ENCODE measurements at regions not wholly inside any gene's neighbourhood (a gene's known extent, or its start where the extent isn't known, plus 50 kb on each side); places are given as distances from the start of the nearest gene placed in this dataset.

- TF ChIP-seq CTCF (IDR thresholded peaks at IDR 0.05): no peak
- no peak for TF ChIP-seq POLR2A (IDR thresholded peaks at IDR 0.05)
Observed at GRCh38 chr18:73758446-73758845, 389.2 kb downstream of the FBXO15 start.
